Esophagus squamous epithelium (tissue), 5 donors: ENCODE measurements at regions not wholly inside any gene's neighbourhood (a gene's known extent, or its start where the extent isn't known, plus 50 kb on each side); places are given as distances from the start of the nearest gene placed in this dataset.

Experiments
- DNase-seq: peaks from one replicate; lab custom pipeline; 2025; lab: John Stamatoyannopoulos, UW
- H3K27ac ChIP-seq, 4 donors: fragments of 200-600 bp; sonication (generic); one replicate each; pipeline ENCODE4 v1.5.1; 2016 to 2019; ENCODE audit warnings: mild to moderate bottlenecking in 1 of 4
- H3K27me3 ChIP-seq, 4 donors: fragments of 200-600 bp; sonication (generic); 1 replicate in 3 of 4; 2 replicates in 1 of 4; pipeline versions ENCODE4 v1.5.1 to v1.6.0; 2017 to 2021; ENCODE audit warnings: antibody characterized with exemption in 1 of 4
- H3K36me3 ChIP-seq, 3 donors: fragments of 200-600 bp; sonication (generic); one replicate each; pipeline ENCODE4 v1.5.1; 2016 to 2019
- H3K4me1 ChIP-seq, 3 donors: fragments of 200-600 bp; sonication (generic); one replicate each; pipeline ENCODE4 v1.5.1; 2017 to 2019
- H3K4me3 ChIP-seq, 4 donors: fragments of 200-600 bp; sonication (generic); 1 replicate in 3 of 4; 2 replicates in 1 of 4; pipeline ENCODE4 v1.5.1; 2016 to 2019; ENCODE audit warnings: mild to moderate bottlenecking in 2 of 4, moderate library complexity in 1 of 4
- H3K9me3 ChIP-seq, 3 donors: fragments of 200-600 bp; sonication (generic); one replicate each; pipeline ENCODE4 v1.5.1; 2016 to 2019
- CTCF ChIP-seq, 6 experiments: fragments of 450-650 bp in 4 of 6; fragments of 200-600 bp in 2 of 6; sonication (generic) in 2 of 6; IDR thresholded peaks; one replicate each; pipeline ENCODE4 v1.5.1; 2016 to 2019; ENCODE audit warnings: antibody characterized with exemption in 6 of 6, mild to moderate bottlenecking in 4 of 6, moderate library complexity in 4 of 6
- POLR2A ChIP-seq, 4 donors: fragments of 450-650 bp; IDR thresholded peaks; one replicate each; pipeline ENCODE4 v1.6.1; 2017; ENCODE audit warnings: antibody characterized with exemption in 4 of 4, mild to moderate bottlenecking in 4 of 4, moderate library complexity in 3 of 4
- WGBS, 2 donors: methylation state at CpG; one replicate each; pipeline ENCODE4 v1.1.5; 2018; 5-methylcytosine and 5-hydroxymethylcytosine counted together
- intact Hi-C: fragments of 100-400 bp; cut with DNase I; formaldehyde crosslinking; loops from one replicate; pipeline ENCODE4 v1.15.0; 2022
- donor health status: DM: yes; HTN: yes; CAD: no.

DNA sequence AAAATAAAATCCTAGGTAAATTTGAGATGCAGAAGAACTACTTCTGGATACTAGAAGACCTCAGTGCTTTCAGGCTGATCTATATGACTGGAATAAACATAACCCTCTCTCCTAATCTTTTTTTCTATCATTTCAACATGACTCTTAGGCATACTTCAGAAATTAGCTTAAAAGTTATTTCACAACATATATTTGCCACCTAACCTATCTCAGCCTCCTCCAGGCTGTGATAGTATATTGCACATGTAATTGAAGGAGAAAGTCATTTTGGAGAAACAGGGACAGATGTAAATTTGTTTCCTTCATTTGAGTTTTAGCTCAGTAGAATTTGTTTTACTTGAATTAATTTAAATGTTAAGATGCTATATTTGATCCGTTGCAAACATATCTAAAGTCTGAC lies 1932.3 kb upstream of the CDH6 start:
- DNase-seq = no peak
- no peak overlapping the region for H3K27ac ChIP-seq
- intact Hi-C loops = no loop called here
- TF ChIP-seq POLR2A (IDR thresholded peaks at IDR 0.05) (no peak), CTCF (IDR thresholded peaks at IDR 0.05) (no peak)
- H3K27me3 ChIP-seq = no peaks in the 10 kb centered on the region
- H3K36me3 ChIP-seq = no peaks in the 10 kb centered on the region
- 48 to 62% methylated on average over 1 of the region's 1 CpG for WGBS, 2 donors
- peaks cover 0 to 4% (median 0%) of the 10 kb centered on the region in 3 donors for H3K9me3 ChIP-seq
- H3K4me1 ChIP-seq = no peaks in the 10 kb centered on the region
- no peak overlapping the region for H3K4me3 ChIP-seq

DNA sequence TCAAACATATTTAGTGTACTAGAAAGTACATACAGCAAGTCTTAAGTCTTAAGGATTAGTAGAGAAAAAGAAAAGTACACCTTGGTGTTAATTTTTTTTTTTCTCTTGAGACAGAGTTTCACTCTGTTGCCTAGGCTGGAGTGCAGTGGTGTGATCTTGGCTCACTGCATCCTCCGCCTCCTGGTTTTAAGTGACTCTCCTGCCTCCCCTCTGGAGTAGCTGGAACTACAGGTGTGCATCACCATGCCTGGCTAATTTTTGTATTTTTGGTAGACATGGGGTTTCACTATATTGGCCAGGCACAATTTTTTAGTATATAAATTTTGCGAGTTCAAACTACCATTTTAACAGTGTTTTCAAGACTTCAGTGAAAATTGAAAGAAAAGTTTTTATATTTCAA lies 1941.1 kb upstream of the CDH6 start:
- DNase-seq = no peak
- TF ChIP-seq CTCF (IDR thresholded peaks at IDR 0.05) (no peak), POLR2A (IDR thresholded peaks at IDR 0.05) (no peak)
- Histone ChIP-seq H3K4me3 (no peak overlapping the region), H3K4me1 (no peaks in the 10 kb centered on the region), H3K36me3 (no peaks in the 10 kb centered on the region), H3K27me3 (no peaks in the 10 kb centered on the region), H3K9me3 (no peaks in the 10 kb centered on the region), H3K27ac (no peak overlapping the region)
- intact Hi-C loops = no loop called here
- 73 to 75% methylated on average over 2 of the region's 2 CpGs for WGBS, 2 donors

DNA sequence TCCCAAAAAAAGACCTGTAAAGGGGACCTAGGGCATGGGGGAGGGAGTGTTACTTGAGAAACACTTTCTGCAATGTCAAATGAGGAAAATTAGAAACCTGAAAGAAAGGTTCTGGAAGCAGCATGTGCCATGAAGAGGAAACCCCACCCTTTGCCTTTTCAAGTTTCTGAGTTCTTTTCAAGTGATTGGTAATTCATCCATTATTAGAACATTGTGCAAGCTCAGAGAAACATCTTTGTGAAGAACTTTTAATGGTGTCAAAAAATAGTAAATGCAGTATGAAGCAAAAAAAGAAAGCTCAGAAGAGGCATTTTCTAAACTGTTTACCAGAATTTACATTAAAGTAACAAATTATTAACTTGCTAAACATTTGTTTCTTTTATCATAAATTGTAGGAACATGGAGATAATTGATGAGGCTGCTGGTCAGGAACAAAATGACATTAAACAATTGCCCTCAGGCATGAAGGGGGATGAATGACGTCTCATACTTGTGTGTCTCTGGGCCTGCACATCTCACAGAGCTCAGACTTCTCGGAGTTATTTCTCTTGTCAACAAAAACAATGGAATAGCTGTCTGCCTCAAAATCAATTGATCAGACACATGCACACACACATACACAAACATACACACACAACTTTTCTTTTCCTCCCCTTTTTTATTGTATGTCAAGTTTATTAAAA lies 1946.0 kb upstream of the CDH6 start:
- Histone ChIP-seq H3K9me3 (no peaks in the 10 kb centered on the region), H3K27me3 (no peaks in the 10 kb centered on the region), H3K36me3 (no peaks in the 10 kb centered on the region), H3K4me3 (no peak overlapping the region), H3K4me1 (no peaks in the 10 kb centered on the region), H3K27ac (no peak overlapping the region)
- TF ChIP-seq CTCF (IDR thresholded peaks at IDR 0.05) (no peak), POLR2A (IDR thresholded peaks at IDR 0.05) (no peak)
- intact Hi-C loops = no loop called here
- no peak for DNase-seq
- 25 to 47% methylated on average over 2 of the region's 2 CpGs for WGBS, 2 donors

GRCh38 chr5:29240379-29240778 lies 1953.1 kb upstream of the CDH6 start:
- intact Hi-C loops = no loop called here
- H3K36me3 ChIP-seq = no peaks in the 10 kb centered on the region
- no peak for TF ChIP-seq POLR2A (IDR thresholded peaks at IDR 0.05)
- H3K9me3 ChIP-seq = peaks cover 0 to 4% (median 0%) of the 10 kb centered on the region in 3 donors
- H3K4me1 ChIP-seq = no peaks in the 10 kb centered on the region
- H3K27me3 ChIP-seq = no peaks in the 10 kb centered on the region
- no peak for DNase-seq
- WGBS, 2 donors = 80 to 89% methylated on average over 1 of the region's 1 CpG
- H3K4me3 ChIP-seq = no peak overlapping the region
- H3K27ac ChIP-seq = no peak overlapping the region

GRCh38 chr5:29239606-29240005 lies 1953.9 kb upstream of the CDH6 start:
- Histone ChIP-seq H3K4me3 (no peak overlapping the region), H3K27me3 (no peaks in the 10 kb centered on the region), H3K36me3 (no peaks in the 10 kb centered on the region), H3K4me1 (no peaks in the 10 kb centered on the region), H3K9me3 (peaks cover 0 to 4% (median 0%) of the 10 kb centered on the region in 3 donors), H3K27ac (no peak overlapping the region)
- DNase-seq = no peak
- intact Hi-C loops = no loop called here
- WGBS, 2 donors = 59 to 69% methylated on average over 4 of the region's 4 CpGs
- no peak for TF ChIP-seq POLR2A (IDR thresholded peaks at IDR 0.05)
- TF ChIP-seq CTCF (IDR thresholded peaks at IDR 0.05) = no peak
